Right atrium auricular region (tissue), 2 donors: ENCODE measurements at regions not wholly inside any gene's neighbourhood (a gene's known extent, or its start where the extent isn't known, plus 50 kb on each side); places are given as distances from the start of the nearest gene placed in this dataset.

Source experiments
- DNase-seq: peaks from one replicate; pipeline ENCODE4 v3.0.0-alpha.2; 2019; ENCODE audit warnings: low spot score
- H3K27ac ChIP-seq, 2 donors: fragments of 200-600 bp; sonication (generic); 1 replicate in 1 of 2; 2 replicates in 1 of 2; pipeline ENCODE4 v1.5.1; 2016 to 2019
- H3K27me3 ChIP-seq, 2 donors: fragments of 200-600 bp; sonication (generic); one replicate each; pipeline versions ENCODE4 v1.5.1 to v1.6.0; 2017 to 2019
- H3K36me3 ChIP-seq: fragments of 200-600 bp; sonication (generic); one replicate; pipeline ENCODE4 v1.5.1; 2016
- H3K4me1 ChIP-seq, 2 donors: fragments of 200-600 bp; sonication (generic); one replicate each; pipeline versions ENCODE4 v1.5.1 to v1.6.0; 2017 to 2019
- H3K4me3 ChIP-seq, 2 donors: fragments of 200-600 bp; sonication (generic); 1 replicate in 1 of 2; 2 replicates in 1 of 2; pipeline ENCODE4 v1.5.1; 2017 to 2019; ENCODE audit warnings: mild to moderate bottlenecking in 1 of 2, moderate library complexity in 1 of 2
- H3K9me3 ChIP-seq, 2 donors: fragments of 200-600 bp; sonication (generic); one replicate each; pipeline ENCODE4 v1.5.1; 2019
- TF ChIP-seq, protein P1 (sequence below), 2 donors: fragments of 200-600 bp; sonication (generic); IDR thresholded peaks; one replicate each; pipeline ENCODE4 v1.5.1; 2019; ENCODE audit warnings: antibody characterized with exemption in 2 of 2

DNA sequence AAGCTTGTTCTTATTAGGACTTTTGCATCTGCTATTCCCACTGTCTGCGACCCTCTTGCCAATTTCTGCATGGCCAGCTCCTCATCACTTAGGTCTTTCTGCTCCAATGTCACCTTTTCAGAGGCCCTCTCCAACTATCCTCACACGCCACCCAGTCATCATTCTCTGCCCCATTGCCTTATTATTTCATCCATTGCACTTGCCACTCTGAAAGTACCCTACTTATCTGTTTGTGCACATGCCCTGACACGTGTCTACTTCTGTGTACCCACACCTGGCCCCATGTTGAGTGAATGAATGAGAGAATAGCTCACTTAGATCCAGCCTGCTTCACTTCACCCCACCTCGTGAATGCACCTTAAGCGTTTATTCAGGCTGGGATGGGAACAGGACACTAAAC, 218.7 kb upstream of the TBX3 start:
- Histone ChIP-seq H3K36me3 (no peaks in the 10 kb centered on the region), H3K9me3 (no peaks in the 10 kb centered on the region), H3K4me1 (no peaks in the 10 kb centered on the region), H3K4me3 (no peak overlapping the region), H3K27me3 (no peaks in the 10 kb centered on the region), H3K27ac (no peak overlapping the region)
- TF ChIP-seq, protein P1, sequence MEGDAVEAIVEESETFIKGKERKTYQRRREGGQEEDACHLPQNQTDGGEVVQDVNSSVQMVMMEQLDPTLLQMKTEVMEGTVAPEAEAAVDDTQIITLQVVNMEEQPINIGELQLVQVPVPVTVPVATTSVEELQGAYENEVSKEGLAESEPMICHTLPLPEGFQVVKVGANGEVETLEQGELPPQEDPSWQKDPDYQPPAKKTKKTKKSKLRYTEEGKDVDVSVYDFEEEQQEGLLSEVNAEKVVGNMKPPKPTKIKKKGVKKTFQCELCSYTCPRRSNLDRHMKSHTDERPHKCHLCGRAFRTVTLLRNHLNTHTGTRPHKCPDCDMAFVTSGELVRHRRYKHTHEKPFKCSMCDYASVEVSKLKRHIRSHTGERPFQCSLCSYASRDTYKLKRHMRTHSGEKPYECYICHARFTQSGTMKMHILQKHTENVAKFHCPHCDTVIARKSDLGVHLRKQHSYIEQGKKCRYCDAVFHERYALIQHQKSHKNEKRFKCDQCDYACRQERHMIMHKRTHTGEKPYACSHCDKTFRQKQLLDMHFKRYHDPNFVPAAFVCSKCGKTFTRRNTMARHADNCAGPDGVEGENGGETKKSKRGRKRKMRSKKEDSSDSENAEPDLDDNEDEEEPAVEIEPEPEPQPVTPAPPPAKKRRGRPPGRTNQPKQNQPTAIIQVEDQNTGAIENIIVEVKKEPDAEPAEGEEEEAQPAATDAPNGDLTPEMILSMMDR (IDR thresholded peaks at IDR 0.05) = no peak
- DNase-seq = no peak

GRCh38 chr12:114901316-114901715, 217.3 kb upstream of the TBX3 start:
- Histone ChIP-seq H3K27me3 (no peaks in the 10 kb centered on the region), H3K9me3 (no peaks in the 10 kb centered on the region), H3K4me1 (no peaks in the 10 kb centered on the region), H3K27ac (no peak overlapping the region), H3K36me3 (no peaks in the 10 kb centered on the region), H3K4me3 (no peak overlapping the region)
- no peak for DNase-seq
- TF ChIP-seq, protein P1 (IDR thresholded peaks at IDR 0.05) = no peak

DNA sequence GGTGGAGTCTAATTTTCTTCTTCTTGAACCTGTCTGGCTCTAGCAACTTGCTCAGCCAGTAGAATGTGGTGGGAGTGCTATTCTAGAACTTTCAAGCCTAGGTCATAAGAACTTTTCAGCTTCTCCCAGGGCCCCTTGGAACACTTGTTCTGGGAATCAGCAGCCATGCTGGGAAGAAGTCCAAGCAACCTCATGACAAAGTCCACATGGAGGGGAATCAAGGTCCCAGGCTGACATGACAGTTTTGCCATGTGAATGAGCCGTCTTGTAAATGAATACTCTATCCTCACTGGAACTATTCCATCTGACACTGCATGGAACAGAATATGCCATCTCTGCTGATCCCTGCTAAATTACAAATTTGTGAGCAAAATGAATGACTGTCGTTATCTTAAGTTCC, 214.2 kb upstream of the TBX3 start:
- Histone ChIP-seq H3K36me3 (no peaks in the 10 kb centered on the region), H3K9me3 (no peaks in the 10 kb centered on the region), H3K4me3 (no peak overlapping the region), H3K27ac (no peak overlapping the region), H3K27me3 (no peaks in the 10 kb centered on the region), H3K4me1 (no peaks in the 10 kb centered on the region)
- no peak for DNase-seq
- TF ChIP-seq, protein P1 (IDR thresholded peaks at IDR 0.05) = no peak

- Histone ChIP-seq H3K27ac (no peak overlapping the region), H3K36me3 (no peaks in the 10 kb centered on the region)
- TF ChIP-seq, protein P1 (IDR thresholded peaks at IDR 0.05) = no peak
These were observed 211.9 kb upstream of the TBX3 start for GRCh38 chr12:114895827-114896226.

DNA sequence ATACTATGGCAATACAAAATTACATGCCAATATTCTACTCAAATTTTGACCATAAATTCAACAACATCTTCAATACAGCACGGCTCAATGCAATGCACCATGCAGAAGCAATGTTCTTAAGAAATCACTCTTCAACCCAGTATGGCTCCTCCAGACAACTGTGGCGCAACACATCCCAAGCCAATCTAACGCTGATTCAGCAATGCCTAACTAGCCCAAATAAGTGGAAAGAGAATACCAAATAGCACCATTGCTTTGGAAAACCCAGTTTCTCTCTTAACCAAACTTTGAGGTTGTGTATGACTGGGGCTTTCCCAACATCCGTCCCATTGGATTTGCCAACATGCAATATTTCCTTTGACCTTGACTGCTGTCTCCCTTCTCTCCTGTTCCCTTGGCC, 211.1 kb upstream of the TBX3 start:
- H3K36me3 ChIP-seq = no peaks in the 10 kb centered on the region
- H3K9me3 ChIP-seq = no peaks in the 10 kb centered on the region
- no peaks in the 10 kb centered on the region for H3K4me1 ChIP-seq
- DNase-seq = no peak
- H3K27ac ChIP-seq = no peak overlapping the region
- no peaks in the 10 kb centered on the region for H3K27me3 ChIP-seq
- no peak overlapping the region for H3K4me3 ChIP-seq
- TF ChIP-seq, protein P1 (IDR thresholded peaks at IDR 0.05) = no peak

More at GRCh38 chr12:114895827-114896226, 211.9 kb upstream of the TBX3 start:
- Histone ChIP-seq H3K4me1 (no peaks in the 10 kb centered on the region), H3K27me3 (no peaks in the 10 kb centered on the region), H3K4me3 (no peak overlapping the region), H3K9me3 (no peaks in the 10 kb centered on the region)
- no peak for DNase-seq

DNA sequence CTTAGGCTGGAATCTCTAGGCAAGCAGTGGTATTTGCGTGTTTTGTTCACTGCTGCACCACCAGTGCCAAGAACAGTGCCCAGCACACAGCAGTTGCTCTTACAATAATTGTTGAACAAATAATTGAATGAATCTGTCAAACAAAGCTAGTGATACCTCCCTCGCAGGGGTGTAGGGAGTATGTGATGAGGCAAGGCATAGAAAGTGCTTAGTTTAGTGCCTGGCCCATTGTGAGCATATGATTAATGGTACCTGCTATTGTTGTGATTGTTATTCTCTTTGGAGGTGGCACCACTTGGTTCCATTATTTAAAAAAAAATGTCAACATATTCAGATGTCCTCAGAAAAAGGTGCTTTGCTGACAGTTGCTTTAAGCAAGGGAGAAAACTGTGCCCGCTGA, 210.1 kb upstream of the TBX3 start:
- Histone ChIP-seq H3K27ac (no peak overlapping the region), H3K27me3 (no peaks in the 10 kb centered on the region), H3K4me1 (no peaks in the 10 kb centered on the region), H3K4me3 (no peak overlapping the region), H3K36me3 (no peaks in the 10 kb centered on the region), H3K9me3 (no peaks in the 10 kb centered on the region)
- TF ChIP-seq, protein P1 (IDR thresholded peaks at IDR 0.05) = no peak
- DNase-seq = no peak
